ENCODE measurements at regions not wholly inside any gene's neighbourhood (a gene's known extent, or its start where the extent isn't known, plus 50 kb on each side); places are given as distances from the start of the nearest gene placed in this dataset.
"Not testable (repeated sequence)": the region's sequence is repeated elsewhere in the genome, so short reads cannot be mapped to it uniquely, and the experiment has no call there.

- Histone ChIP-seq H3K9ac (ENCODE audit: low read depth in 1 of 2, low read length in 2 of 2) (no peak overlapping the region), H3K9me3 (ENCODE audit: control insufficient read depth in 2 of 2, low read length in 2 of 2) (no peaks in the 10 kb centered on the region), H3K4me3 (ENCODE audit: low read length in 2 of 2) (no peak overlapping the region), H3K4me1 (ENCODE audit: control insufficient read depth in 2 of 2, insufficient read depth in 2 of 2, low read length in 2 of 2) (peaks cover 0 to 10% of the 10 kb centered on the region in 2 donors), H3K36me3 (ENCODE audit: control insufficient read depth in 2 of 2, insufficient read depth in 2 of 2, low read length in 2 of 2) (no peaks in the 10 kb centered on the region), H3K27ac (ENCODE audit: low read depth in 2 of 2, low read length in 2 of 2) (no peak overlapping the region), H3K27me3 (ENCODE audit: control insufficient read depth in 2 of 2, insufficient read depth in 2 of 2, low read length in 2 of 2) (no peaks in the 10 kb centered on the region)
Measured at GRCh38 chr3:154849408-154849807, 230.7 kb upstream of the MME start.

- Histone ChIP-seq H3K4me1 (ENCODE audit: control insufficient read depth in 2 of 2, insufficient read depth in 2 of 2, low read length in 2 of 2) (peaks cover 0 to 4% of the 10 kb centered on the region in 2 donors), H3K9ac (ENCODE audit: low read depth in 1 of 2, low read length in 2 of 2) (no peak overlapping the region), H3K9me3 (ENCODE audit: control insufficient read depth in 2 of 2, low read length in 2 of 2) (no peaks in the 10 kb centered on the region), H3K27me3 (ENCODE audit: control insufficient read depth in 2 of 2, insufficient read depth in 2 of 2, low read length in 2 of 2) (no peaks in the 10 kb centered on the region), H3K36me3 (ENCODE audit: control insufficient read depth in 2 of 2, insufficient read depth in 2 of 2, low read length in 2 of 2) (no peaks in the 10 kb centered on the region), H3K4me3 (ENCODE audit: low read length in 2 of 2) (no peak overlapping the region), H3K27ac (ENCODE audit: low read depth in 2 of 2, low read length in 2 of 2) (no peak overlapping the region)
Measured at GRCh38 chr3:154844863-154845262, 235.3 kb upstream of the MME start.

- Histone ChIP-seq H3K4me1 (ENCODE audit: control insufficient read depth in 2 of 2, insufficient read depth in 2 of 2, low read length in 2 of 2) (peaks cover 0 to 4% of the 10 kb centered on the region in 2 donors), H3K9me3 (ENCODE audit: control insufficient read depth in 2 of 2, low read length in 2 of 2) (no peaks in the 10 kb centered on the region), H3K27me3 (ENCODE audit: control insufficient read depth in 2 of 2, insufficient read depth in 2 of 2, low read length in 2 of 2) (no peaks in the 10 kb centered on the region), H3K36me3 (ENCODE audit: control insufficient read depth in 2 of 2, insufficient read depth in 2 of 2, low read length in 2 of 2) (no peaks in the 10 kb centered on the region), H3K27ac (ENCODE audit: low read depth in 2 of 2, low read length in 2 of 2) (no peak overlapping the region), H3K9ac (ENCODE audit: low read depth in 1 of 2, low read length in 2 of 2) (no peak overlapping the region), H3K4me3 (ENCODE audit: low read length in 2 of 2) (no peak overlapping the region)
Measured at GRCh38 chr3:154843647-154844046, 236.5 kb upstream of the MME start.

GRCh38 chr3:154842536-154842935, 237.6 kb upstream of the MME start:
- no peak overlapping the region for H3K9ac ChIP-seq (ENCODE audit: low read depth in 1 of 2, low read length in 2 of 2)
- H3K27ac ChIP-seq (ENCODE audit: low read depth in 2 of 2, low read length in 2 of 2) = no peak overlapping the region

GRCh38 chr3:154835639-154836038, 244.5 kb upstream of the MME start:
- H3K27ac ChIP-seq (ENCODE audit: low read depth in 2 of 2, low read length in 2 of 2) = no peak overlapping the region
- no peaks in the 10 kb centered on the region for H3K36me3 ChIP-seq (ENCODE audit: control insufficient read depth in 2 of 2, insufficient read depth in 2 of 2, low read length in 2 of 2)
- no peaks in the 10 kb centered on the region for H3K9me3 ChIP-seq (ENCODE audit: control insufficient read depth in 2 of 2, low read length in 2 of 2)
- H3K27me3 ChIP-seq (ENCODE audit: control insufficient read depth in 2 of 2, insufficient read depth in 2 of 2, low read length in 2 of 2) = no peaks in the 10 kb centered on the region
- no peaks in the 10 kb centered on the region for H3K4me1 ChIP-seq (ENCODE audit: control insufficient read depth in 2 of 2, insufficient read depth in 2 of 2, low read length in 2 of 2)
- H3K9ac ChIP-seq (ENCODE audit: low read depth in 1 of 2, low read length in 2 of 2) = no peak overlapping the region
- peak overlapping the region in 1 of 2 donors; percentile 17 for H3K4me3 ChIP-seq (ENCODE audit: low read length in 2 of 2)

More at GRCh38 chr3:154842536-154842935, 237.6 kb upstream of the MME start:
- H3K4me1 ChIP-seq (ENCODE audit: control insufficient read depth in 2 of 2, insufficient read depth in 2 of 2, low read length in 2 of 2) = peaks cover 0 to 4% of the 10 kb centered on the region in 2 donors
- no peak overlapping the region for H3K4me3 ChIP-seq (ENCODE audit: low read length in 2 of 2)
- H3K27me3 ChIP-seq (ENCODE audit: control insufficient read depth in 2 of 2, insufficient read depth in 2 of 2, low read length in 2 of 2) = no peaks in the 10 kb centered on the region
- H3K36me3 ChIP-seq (ENCODE audit: control insufficient read depth in 2 of 2, insufficient read depth in 2 of 2, low read length in 2 of 2) = no peaks in the 10 kb centered on the region
- no peaks in the 10 kb centered on the region for H3K9me3 ChIP-seq (ENCODE audit: control insufficient read depth in 2 of 2, low read length in 2 of 2)

GRCh38 chr3:154834831-154835230, 245.3 kb upstream of the MME start:
- H3K4me3 ChIP-seq (ENCODE audit: low read length in 2 of 2); H3K36me3 ChIP-seq (ENCODE audit: control insufficient read depth in 2 of 2, insufficient read depth in 2 of 2, low read length in 2 of 2); H3K9ac ChIP-seq (ENCODE audit: low read depth in 1 of 2, low read length in 2 of 2); H3K9me3 ChIP-seq (ENCODE audit: control insufficient read depth in 2 of 2, low read length in 2 of 2); H3K27ac ChIP-seq (ENCODE audit: low read depth in 2 of 2, low read length in 2 of 2); H3K27me3 ChIP-seq (ENCODE audit: control insufficient read depth in 2 of 2, insufficient read depth in 2 of 2, low read length in 2 of 2); H3K4me1 ChIP-seq (ENCODE audit: control insufficient read depth in 2 of 2, insufficient read depth in 2 of 2, low read length in 2 of 2): not testable (repeated sequence)

- H3K9me3 ChIP-seq (ENCODE audit: control insufficient read depth in 2 of 2, low read length in 2 of 2) = no peaks in the 10 kb centered on the region
- H3K4me3 ChIP-seq (ENCODE audit: low read length in 2 of 2) = no peak overlapping the region
- H3K4me1 ChIP-seq (ENCODE audit: control insufficient read depth in 2 of 2, insufficient read depth in 2 of 2, low read length in 2 of 2) = no peaks in the 10 kb centered on the region
- no peak overlapping the region for H3K27ac ChIP-seq (ENCODE audit: low read depth in 2 of 2, low read length in 2 of 2)
- H3K36me3 ChIP-seq (ENCODE audit: control insufficient read depth in 2 of 2, insufficient read depth in 2 of 2, low read length in 2 of 2) = no peaks in the 10 kb centered on the region
- no peak overlapping the region for H3K9ac ChIP-seq (ENCODE audit: low read depth in 1 of 2, low read length in 2 of 2)
- H3K27me3 ChIP-seq (ENCODE audit: control insufficient read depth in 2 of 2, insufficient read depth in 2 of 2, low read length in 2 of 2) = no peaks in the 10 kb centered on the region
Measured at GRCh38 chr3:154829929-154830328, 250.2 kb upstream of the MME start.

- H3K27me3 ChIP-seq (ENCODE audit: control insufficient read depth in 2 of 2, insufficient read depth in 2 of 2, low read length in 2 of 2) = no peaks in the 10 kb centered on the region
- no peak overlapping the region for H3K27ac ChIP-seq (ENCODE audit: low read depth in 2 of 2, low read length in 2 of 2)
- H3K36me3 ChIP-seq (ENCODE audit: control insufficient read depth in 2 of 2, insufficient read depth in 2 of 2, low read length in 2 of 2) = no peaks in the 10 kb centered on the region
- H3K4me3 ChIP-seq (ENCODE audit: low read length in 2 of 2) = no peak overlapping the region
- no peaks in the 10 kb centered on the region for H3K4me1 ChIP-seq (ENCODE audit: control insufficient read depth in 2 of 2, insufficient read depth in 2 of 2, low read length in 2 of 2)
- no peak overlapping the region for H3K9ac ChIP-seq (ENCODE audit: low read depth in 1 of 2, low read length in 2 of 2)
- H3K9me3 ChIP-seq (ENCODE audit: control insufficient read depth in 2 of 2, low read length in 2 of 2) = no peaks in the 10 kb centered on the region
Measured at GRCh38 chr3:154819491-154819890, 260.6 kb upstream of the MME start.

GRCh38 chr3:154818676-154819255, 261.4 kb upstream of the MME start:
- Histone ChIP-seq H3K9me3 (ENCODE audit: control insufficient read depth in 2 of 2, low read length in 2 of 2) (no peaks in the 10 kb centered on the region), H3K36me3 (ENCODE audit: control insufficient read depth in 2 of 2, insufficient read depth in 2 of 2, low read length in 2 of 2) (no peaks in the 10 kb centered on the region), H3K4me3 (ENCODE audit: low read length in 2 of 2) (no peak overlapping the region), H3K4me1 (ENCODE audit: control insufficient read depth in 2 of 2, insufficient read depth in 2 of 2, low read length in 2 of 2) (no peaks in the 10 kb centered on the region), H3K27me3 (ENCODE audit: control insufficient read depth in 2 of 2, insufficient read depth in 2 of 2, low read length in 2 of 2) (no peaks in the 10 kb centered on the region), H3K9ac (ENCODE audit: low read depth in 1 of 2, low read length in 2 of 2) (no peak overlapping the region), H3K27ac (ENCODE audit: low read depth in 2 of 2, low read length in 2 of 2) (no peak overlapping the region)

- H3K9me3 ChIP-seq (ENCODE audit: control insufficient read depth in 2 of 2, low read length in 2 of 2); H3K4me3 ChIP-seq (ENCODE audit: low read length in 2 of 2); H3K27me3 ChIP-seq (ENCODE audit: control insufficient read depth in 2 of 2, insufficient read depth in 2 of 2, low read length in 2 of 2); H3K27ac ChIP-seq (ENCODE audit: low read depth in 2 of 2, low read length in 2 of 2); H3K9ac ChIP-seq (ENCODE audit: low read depth in 1 of 2, low read length in 2 of 2); H3K36me3 ChIP-seq (ENCODE audit: control insufficient read depth in 2 of 2, insufficient read depth in 2 of 2, low read length in 2 of 2); H3K4me1 ChIP-seq (ENCODE audit: control insufficient read depth in 2 of 2, insufficient read depth in 2 of 2, low read length in 2 of 2): not testable (repeated sequence)
Measured at GRCh38 chr3:154810017-154810416, 270.1 kb upstream of the MME start.

- H3K4me1 ChIP-seq (ENCODE audit: control insufficient read depth in 2 of 2, insufficient read depth in 2 of 2, low read length in 2 of 2) = no peaks in the 10 kb centered on the region
- H3K9me3 ChIP-seq (ENCODE audit: control insufficient read depth in 2 of 2, low read length in 2 of 2) = no peaks in the 10 kb centered on the region
- H3K36me3 ChIP-seq (ENCODE audit: control insufficient read depth in 2 of 2, insufficient read depth in 2 of 2, low read length in 2 of 2) = no peaks in the 10 kb centered on the region
- no peak overlapping the region for H3K9ac ChIP-seq (ENCODE audit: low read depth in 1 of 2, low read length in 2 of 2)
- no peaks in the 10 kb centered on the region for H3K27me3 ChIP-seq (ENCODE audit: control insufficient read depth in 2 of 2, insufficient read depth in 2 of 2, low read length in 2 of 2)
- no peak overlapping the region for H3K4me3 ChIP-seq (ENCODE audit: low read length in 2 of 2)
- H3K27ac ChIP-seq (ENCODE audit: low read depth in 2 of 2, low read length in 2 of 2) = no peak overlapping the region
Measured at GRCh38 chr3:154801729-154802128, 278.4 kb upstream of the MME start.
